Parathyroid adenoma (tissue), 2 donors: ENCODE measurements at regions not wholly inside any gene's neighbourhood (a gene's known extent, or its start where the extent isn't known, plus 50 kb on each side); places are given as distances from the start of the nearest gene placed in this dataset.

Experiments
- H2AFZ ChIP-seq: fragments of 300-600 bp; sonication (generic); one replicate; pipeline ENCODE4 v1.7.0; 2017; ENCODE audit warnings: antibody characterized with exemption, mild to moderate bottlenecking
- H3K27ac ChIP-seq: fragments of 300-600 bp; sonication (generic); one replicate; pipeline ENCODE4 v1.7.0; 2017
- H3K27me3 ChIP-seq: fragments of 300-600 bp; sonication (generic); one replicate; pipeline ENCODE4 v1.7.0; 2017; ENCODE audit warnings: low read length; ENCODE audit not compliant: control insufficient read depth, insufficient read depth
- H3K36me3 ChIP-seq: fragments of 300-600 bp; sonication (generic); one replicate; pipeline ENCODE4 v1.7.0; 2017; ENCODE audit warnings: low read length; ENCODE audit not compliant: control insufficient read depth, insufficient read depth
- H3K4me1 ChIP-seq: fragments of 300-600 bp; sonication (generic); one replicate; pipeline ENCODE4 v1.7.0; 2017; ENCODE audit warnings: control low read depth
- H3K4me2 ChIP-seq: fragments of 300-600 bp; sonication (generic); one replicate; pipeline ENCODE4 v1.7.0; 2017; ENCODE audit warnings: low read length
- H3K4me3 ChIP-seq: fragments of 300-600 bp; sonication (generic); one replicate; pipeline ENCODE4 v1.7.0; 2017; ENCODE audit warnings: low read depth, low read length
- H3K79me2 ChIP-seq: fragments of 300-600 bp; sonication (generic); one replicate; pipeline ENCODE4 v1.7.0; 2017; ENCODE audit warnings: control low read depth
- H3K9ac ChIP-seq: fragments of 300-600 bp; sonication (generic); one replicate; pipeline ENCODE4 v1.7.0; 2017; ENCODE audit warnings: mild to moderate bottlenecking
- H3K9me3 ChIP-seq: fragments of 300-600 bp; sonication (generic); one replicate; pipeline ENCODE4 v1.7.0; 2017; ENCODE audit warnings: low read length; ENCODE audit not compliant: control insufficient read depth
- CTCF ChIP-seq: fragments of 300-600 bp; sonication (generic); IDR thresholded peaks from one replicate; pipeline ENCODE4 v1.7.0; 2017; ENCODE audit warnings: antibody characterized with exemption, mild to moderate bottlenecking
- donor health status: primary hyperparathyroidism.

- Histone ChIP-seq H2AFZ (no peak overlapping the region), H3K4me3 (no peak overlapping the region), H3K4me2 (no peak overlapping the region), H3K36me3 (peaks cover 2% of the 10 kb centered on the region), H3K9ac (no peak overlapping the region), H3K79me2 (no peaks in the 10 kb centered on the region), H3K9me3 (no peaks in the 10 kb centered on the region), H3K4me1 (no peaks in the 10 kb centered on the region), H3K27ac (no peak overlapping the region), H3K27me3 (no peaks in the 10 kb centered on the region)
- TF ChIP-seq CTCF, result no peak
These were observed 256.8 kb upstream of the GRAMD2B start for GRCh38 chr5:126166368-126166767.

GRCh38 chr5:126168785-126169184 lies 254.4 kb upstream of the GRAMD2B start:
- no peaks in the 10 kb centered on the region for H3K4me1 ChIP-seq
- H2AFZ ChIP-seq, result no peak overlapping the region
- H3K36me3 ChIP-seq, result peaks cover 2% of the 10 kb centered on the region
- no peak overlapping the region for H3K4me3 ChIP-seq
- H3K9me3 ChIP-seq, result no peaks in the 10 kb centered on the region
- H3K27me3 ChIP-seq, result no peaks in the 10 kb centered on the region
- H3K79me2 ChIP-seq, result no peaks in the 10 kb centered on the region
- H3K9ac ChIP-seq, result no peak overlapping the region
- no peak overlapping the region for H3K27ac ChIP-seq
- no peak overlapping the region for H3K4me2 ChIP-seq
- TF ChIP-seq CTCF, result no peak

- Histone ChIP-seq H3K36me3 (peaks cover 2% of the 10 kb centered on the region), H3K4me3 (no peak overlapping the region), H3K27me3 (no peaks in the 10 kb centered on the region), H2AFZ (no peak overlapping the region), H3K9me3 (no peaks in the 10 kb centered on the region), H3K79me2 (no peaks in the 10 kb centered on the region), H3K27ac (no peak overlapping the region), H3K9ac (no peak overlapping the region), H3K4me2 (no peak overlapping the region), H3K4me1 (no peaks in the 10 kb centered on the region)
- no peak for TF ChIP-seq CTCF
These were observed 251.3 kb upstream of the GRAMD2B start for GRCh38 chr5:126171916-126172315.

- Histone ChIP-seq H3K36me3 (peaks cover 2% of the 10 kb centered on the region), H3K9ac (no peak overlapping the region), H3K27ac (no peak overlapping the region), H3K9me3 (no peaks in the 10 kb centered on the region), H3K79me2 (no peaks in the 10 kb centered on the region), H3K4me3 (no peak overlapping the region), H3K4me2 (no peak overlapping the region), H3K27me3 (no peaks in the 10 kb centered on the region), H3K4me1 (no peaks in the 10 kb centered on the region), H2AFZ (no peak overlapping the region)
- no peak for TF ChIP-seq CTCF
These were observed 250.4 kb upstream of the GRAMD2B start for GRCh38 chr5:126172812-126173211.

GRCh38 chr5:126178521-126178920 lies 244.7 kb upstream of the GRAMD2B start:
- H3K4me2 ChIP-seq, result no peak overlapping the region
- no peak overlapping the region for H3K9ac ChIP-seq
- no peaks in the 10 kb centered on the region for H3K79me2 ChIP-seq
- H3K36me3 ChIP-seq, result no peaks in the 10 kb centered on the region
- H3K4me3 ChIP-seq, result no peak overlapping the region
- H3K27ac ChIP-seq, result no peak overlapping the region
- no peaks in the 10 kb centered on the region for H3K4me1 ChIP-seq
- no peaks in the 10 kb centered on the region for H3K9me3 ChIP-seq
- no peak for TF ChIP-seq CTCF
- no peak overlapping the region for H2AFZ ChIP-seq
- H3K27me3 ChIP-seq, result no peaks in the 10 kb centered on the region
